ENCODE measurements at regions not wholly inside any gene's neighbourhood (a gene's known extent, or its start where the extent isn't known, plus 50 kb on each side); places are given as distances from the start of the nearest gene placed in this dataset.
"Not testable (repeated sequence)": the region's sequence is repeated elsewhere in the genome, so short reads cannot be mapped to it uniquely, and the experiment has no call there.

- TF ChIP-seq RAD21 (IDR thresholded peaks at IDR 0.05; ENCODE audit: low read length); CTCF (conservative IDR thresholded peaks at IDR 0.05; ENCODE audit: low read depth, low read length); MXI1 (IDR thresholded peaks at IDR 0.05; ENCODE audit: borderline replicate concordance, low read depth, low read length); POLR2A (IDR thresholded peaks at IDR 0.05; ENCODE audit: low read depth, low read length); RFX5 (IDR thresholded peaks at IDR 0.05; ENCODE audit: low read depth, low read length); SMC3 (IDR thresholded peaks at IDR 0.05; ENCODE audit: low read depth, low read length); ELK1 (IDR thresholded peaks at IDR 0.05; ENCODE audit: borderline replicate concordance, low read depth, low read length); RCOR1 (IDR thresholded peaks at IDR 0.05; ENCODE audit: insufficient replicate concordance, low read length); NFE2L2 (IDR thresholded peaks at IDR 0.05; ENCODE audit: low read depth, low read length): not testable (repeated sequence)
Measured at GRCh38 chr7:66553675-66554074, 75.0 kb upstream of the KCTD7 start.
